ENCODE measurements at regions not wholly inside any gene's neighbourhood (a gene's known extent, or its start where the extent isn't known, plus 50 kb on each side); places are given as distances from the start of the nearest gene placed in this dataset.
"Not testable (repeated sequence)": the region's sequence is repeated elsewhere in the genome, so short reads cannot be mapped to it uniquely, and the experiment has no call there.

GRCh38 chr1:95905818-95906395 lies 671.9 kb downstream of the RWDD3 start:
- Histone ChIP-seq H3K9me3 (peaks cover 5% of the 10 kb centered on the region), H3K4me1 (ENCODE audit: low read depth) (no peaks in the 10 kb centered on the region), H3K36me3 (ENCODE audit: low read depth) (no peaks in the 10 kb centered on the region), H3K4me3 (no peak overlapping the region)
- ATAC-seq (no peak), DNase-seq (no peak)
- TF ChIP-seq CTCF (IDR thresholded peaks at IDR 0.05), result no peak
- intact Hi-C loops (cut with DNase I, micrococcal nuclease), result no loop called here

GRCh38 chr1:95911739-95912138 lies 677.7 kb downstream of the RWDD3 start:
- H3K4me3 ChIP-seq; H3K36me3 ChIP-seq (ENCODE audit: low read depth); DNase-seq; H3K4me1 ChIP-seq (ENCODE audit: low read depth); intact Hi-C loops (cut with DNase I, micrococcal nuclease); ATAC-seq: not testable (repeated sequence)
- peaks cover 27% of the 10 kb centered on the region for H3K9me3 ChIP-seq

GRCh38 chr1:95916616-95917015 lies 682.6 kb downstream of the RWDD3 start:
- peaks cover 19% of the 10 kb centered on the region for H3K9me3 ChIP-seq
- DNase-seq, result no peak
- no peak overlapping the region for H3K4me3 ChIP-seq
- TF ChIP-seq CTCF (IDR thresholded peaks at IDR 0.05), result no peak
- ATAC-seq, result no peak
- intact Hi-C loops (cut with DNase I, micrococcal nuclease), result no loop called here
- H3K4me1 ChIP-seq (ENCODE audit: low read depth), result no peaks in the 10 kb centered on the region
- no peaks in the 10 kb centered on the region for H3K36me3 ChIP-seq (ENCODE audit: low read depth)

GRCh38 chr1:95924684-95925083 lies 690.7 kb downstream of the RWDD3 start:
- H3K9me3 ChIP-seq, result no peaks in the 10 kb centered on the region
- DNase-seq (no peak), ATAC-seq (no peak)
- no peaks in the 10 kb centered on the region for H3K4me1 ChIP-seq (ENCODE audit: low read depth)
- no peak for TF ChIP-seq CTCF (IDR thresholded peaks at IDR 0.05)
- no peaks in the 10 kb centered on the region for H3K36me3 ChIP-seq (ENCODE audit: low read depth)
- intact Hi-C loops (cut with DNase I, micrococcal nuclease), result no loop called here
- H3K4me3 ChIP-seq, result no peak overlapping the region

- TF ChIP-seq CTCF (IDR thresholded peaks at IDR 0.05), result no peak
- H3K4me1 ChIP-seq (ENCODE audit: low read depth), result no peaks in the 10 kb centered on the region
- intact Hi-C loops (cut with DNase I, micrococcal nuclease), result no loop called here
- H3K4me3 ChIP-seq, result no peak overlapping the region
- ATAC-seq (no peak), DNase-seq (no peak)
- no peaks in the 10 kb centered on the region for H3K9me3 ChIP-seq
- H3K36me3 ChIP-seq (ENCODE audit: low read depth), result no peaks in the 10 kb centered on the region
Observed at GRCh38 chr1:95926331-95926730, 692.3 kb downstream of the RWDD3 start.

- no peak for DNase-seq
- ATAC-seq, result no peak
- no peak overlapping the region for H3K4me3 ChIP-seq
- no peaks in the 10 kb centered on the region for H3K36me3 ChIP-seq (ENCODE audit: low read depth)
- TF ChIP-seq CTCF (IDR thresholded peaks at IDR 0.05), result no peak
- no peaks in the 10 kb centered on the region for H3K9me3 ChIP-seq
- intact Hi-C loops (cut with DNase I, micrococcal nuclease), result no loop called here
- H3K4me1 ChIP-seq (ENCODE audit: low read depth), result no peaks in the 10 kb centered on the region
Observed at GRCh38 chr1:95927061-95927460, 693.1 kb downstream of the RWDD3 start.

Data from mucosa of descending colon (tissue), 3 donors.